SU-DHL-6 (cell line): ENCODE measurements at regions not wholly inside any gene's neighbourhood (a gene's known extent, or its start where the extent isn't known, plus 50 kb on each side); places are given as distances from the start of the nearest gene placed in this dataset.
"Not testable (repeated sequence)": the region's sequence is repeated elsewhere in the genome, so short reads cannot be mapped to it uniquely, and the experiment has no call there.

Experiments used
- H2AFZ ChIP-seq: fragments of 200-600 bp; sonication (generic); 2 replicates; pipeline ENCODE4 v1.6.1; 2014; ENCODE audit warnings: low read depth, mild to moderate bottlenecking, moderate library complexity, mixed read lengths, antibody characterized with exemption, low read length; ENCODE audit not compliant: severe bottlenecking
- H3F3A ChIP-seq: fragments of 200-600 bp; shearing (Covaris generic); 2 replicates; pipeline ENCODE4 v1.6.0; 2016; ENCODE audit warnings: antibody characterized with exemption, mild to moderate bottlenecking; ENCODE audit not compliant: insufficient read depth
- H3K27ac ChIP-seq: fragments of 200-600 bp; sonication (generic); 2 replicates; pipeline ENCODE4 v1.5.1; 2016; ENCODE audit warnings: low read depth, mild to moderate bottlenecking, low read length, moderate library complexity, mixed read lengths
- H3K27me3 ChIP-seq: fragments of 200-600 bp; sonication (generic), shearing (Covaris generic); 2 replicates; pipeline ENCODE4 v1.6.0; 2014; ENCODE audit warnings: mild to moderate bottlenecking, low read length
- H3K36me3 ChIP-seq: fragments of 200-600 bp; sonication (generic); 2 replicates; pipeline ENCODE4 v1.6.1; 2014; ENCODE audit warnings: mild to moderate bottlenecking, low read length, mixed read lengths
- H3K4me2 ChIP-seq: fragments of 300-600, 200-600 bp; shearing (Covaris generic), sonication (generic); 2 replicates; pipeline ENCODE4 v1.6.0; 2014; ENCODE audit warnings: low read length, low read depth, mild to moderate bottlenecking; ENCODE audit not compliant: poor library complexity, severe bottlenecking
- H3K4me3 ChIP-seq: fragments of 200-600 bp; sonication (generic); 2 replicates; pipeline ENCODE4 v1.5.1; 2014; ENCODE audit warnings: antibody characterized with exemption, low read length, mild to moderate bottlenecking, mixed read lengths; ENCODE audit not compliant: insufficient read depth, poor library complexity, severe bottlenecking
- H3K79me2 ChIP-seq: fragments of 200-600 bp; sonication (generic); 2 replicates; pipeline ENCODE4 v1.6.1; 2014; ENCODE audit warnings: mild to moderate bottlenecking, low read length, moderate library complexity; ENCODE audit not compliant: insufficient read depth
- H3K9ac ChIP-seq: fragments of 200-600 bp; sonication (generic); 2 replicates; pipeline ENCODE4 v1.7.0; 2014; ENCODE audit warnings: mild to moderate bottlenecking, low read length
- H3K9me2 ChIP-seq: fragments of 200-600 bp; sonication (generic); replicated peaks from 2 replicates; pipeline ENCODE4 v1.6.1; 2014; ENCODE audit warnings: low read length; ENCODE audit not compliant: insufficient read depth
- H3K9me3 ChIP-seq: fragments of 200-600 bp; sonication (generic); 2 replicates; pipeline ENCODE4 v1.6.1; 2014; ENCODE audit warnings: low read length, mixed read lengths; ENCODE audit not compliant: insufficient read depth
- H4K20me1 ChIP-seq: fragments of 200-600 bp; sonication (generic); 2 replicates; pipeline ENCODE4 v1.6.1; 2014; ENCODE audit warnings: low read depth, mild to moderate bottlenecking, antibody characterized with exemption, low read length, moderate library complexity, mixed read lengths
- EZH2phosphoT487 ChIP-seq: fragments of 200-600 bp; sonication (generic), shearing (Covaris generic); conservative IDR thresholded peaks from 2 replicates; pipeline ENCODE4 v1.6.1; 2018; ENCODE audit warnings: mild to moderate bottlenecking, antibody characterized with exemption, low read length, moderate library complexity, mixed read lengths
- TF ChIP-seq, protein P1 (sequence below): fragments of 200-600 bp; sonication (generic); IDR thresholded peaks from one replicate; pipeline ENCODE4 v1.5.1; 2017; ENCODE audit warnings: antibody characterized with exemption, mild to moderate bottlenecking, low read length, moderate library complexity; ENCODE audit not compliant: insufficient read depth, poor library complexity, severe bottlenecking

DNA sequence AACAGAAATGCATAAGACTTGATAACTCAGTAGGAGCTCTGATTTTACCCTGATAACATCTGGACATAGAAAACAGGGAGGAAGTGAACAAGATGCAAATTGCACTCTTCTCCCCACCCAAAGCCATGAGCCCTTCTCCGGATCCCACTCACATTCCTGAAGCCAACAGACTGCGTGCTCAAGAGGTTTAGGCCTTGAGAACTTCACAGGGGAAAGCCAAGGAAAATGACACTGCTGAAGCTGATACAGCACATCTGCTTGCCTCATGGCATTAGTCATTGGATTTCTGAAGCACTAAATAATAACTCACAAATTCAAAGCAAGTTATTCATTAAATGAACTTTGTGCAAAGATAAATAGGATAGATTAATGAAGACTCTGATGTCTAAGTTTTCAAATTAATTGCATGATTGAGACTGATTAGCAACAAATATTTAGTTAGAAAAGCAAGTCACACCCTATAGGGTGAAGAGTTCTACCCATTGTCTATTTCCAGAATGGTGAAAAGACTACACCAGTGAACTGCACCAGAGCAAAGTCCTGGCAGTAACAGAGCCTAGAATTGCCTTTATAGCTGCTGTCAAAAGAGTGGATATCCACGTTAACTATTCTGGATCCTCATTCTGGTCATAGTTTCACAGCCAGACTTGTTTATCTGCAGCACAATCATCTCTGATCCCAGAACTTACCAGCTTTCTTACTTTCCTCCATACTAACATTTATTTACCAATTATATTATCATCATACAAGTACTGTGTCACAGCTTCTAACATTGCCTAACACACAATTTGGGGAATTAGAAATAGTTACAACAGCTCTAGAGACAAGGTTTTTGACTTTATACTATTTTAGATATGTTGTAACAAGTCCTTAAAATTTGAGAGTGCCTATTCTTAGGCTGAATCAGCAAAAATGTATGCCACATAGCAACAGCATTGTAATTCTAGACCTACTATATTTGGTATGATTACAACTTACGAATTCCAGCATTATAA, 432.1 kb upstream of the RGMB start:
- Histone ChIP-seq H4K20me1 (no peaks in the 10 kb centered on the region), H2AFZ (no peak overlapping the region), H3K9ac (no peak overlapping the region), H3F3A (no peaks in the 10 kb centered on the region), H3K79me2 (no peaks in the 10 kb centered on the region), H3K27me3 (no peaks in the 10 kb centered on the region), H3K27ac (no peak overlapping the region), H3K4me3 (no peak overlapping the region), H3K9me2 (no peaks in the 10 kb centered on the region), H3K36me3 (no peaks in the 10 kb centered on the region), H3K4me2 (no peak overlapping the region), H3K9me3 (no peaks in the 10 kb centered on the region)
- TF ChIP-seq, protein P1, sequence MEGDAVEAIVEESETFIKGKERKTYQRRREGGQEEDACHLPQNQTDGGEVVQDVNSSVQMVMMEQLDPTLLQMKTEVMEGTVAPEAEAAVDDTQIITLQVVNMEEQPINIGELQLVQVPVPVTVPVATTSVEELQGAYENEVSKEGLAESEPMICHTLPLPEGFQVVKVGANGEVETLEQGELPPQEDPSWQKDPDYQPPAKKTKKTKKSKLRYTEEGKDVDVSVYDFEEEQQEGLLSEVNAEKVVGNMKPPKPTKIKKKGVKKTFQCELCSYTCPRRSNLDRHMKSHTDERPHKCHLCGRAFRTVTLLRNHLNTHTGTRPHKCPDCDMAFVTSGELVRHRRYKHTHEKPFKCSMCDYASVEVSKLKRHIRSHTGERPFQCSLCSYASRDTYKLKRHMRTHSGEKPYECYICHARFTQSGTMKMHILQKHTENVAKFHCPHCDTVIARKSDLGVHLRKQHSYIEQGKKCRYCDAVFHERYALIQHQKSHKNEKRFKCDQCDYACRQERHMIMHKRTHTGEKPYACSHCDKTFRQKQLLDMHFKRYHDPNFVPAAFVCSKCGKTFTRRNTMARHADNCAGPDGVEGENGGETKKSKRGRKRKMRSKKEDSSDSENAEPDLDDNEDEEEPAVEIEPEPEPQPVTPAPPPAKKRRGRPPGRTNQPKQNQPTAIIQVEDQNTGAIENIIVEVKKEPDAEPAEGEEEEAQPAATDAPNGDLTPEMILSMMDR: no peak
- TF ChIP-seq EZH2phosphoT487: no peak

DNA sequence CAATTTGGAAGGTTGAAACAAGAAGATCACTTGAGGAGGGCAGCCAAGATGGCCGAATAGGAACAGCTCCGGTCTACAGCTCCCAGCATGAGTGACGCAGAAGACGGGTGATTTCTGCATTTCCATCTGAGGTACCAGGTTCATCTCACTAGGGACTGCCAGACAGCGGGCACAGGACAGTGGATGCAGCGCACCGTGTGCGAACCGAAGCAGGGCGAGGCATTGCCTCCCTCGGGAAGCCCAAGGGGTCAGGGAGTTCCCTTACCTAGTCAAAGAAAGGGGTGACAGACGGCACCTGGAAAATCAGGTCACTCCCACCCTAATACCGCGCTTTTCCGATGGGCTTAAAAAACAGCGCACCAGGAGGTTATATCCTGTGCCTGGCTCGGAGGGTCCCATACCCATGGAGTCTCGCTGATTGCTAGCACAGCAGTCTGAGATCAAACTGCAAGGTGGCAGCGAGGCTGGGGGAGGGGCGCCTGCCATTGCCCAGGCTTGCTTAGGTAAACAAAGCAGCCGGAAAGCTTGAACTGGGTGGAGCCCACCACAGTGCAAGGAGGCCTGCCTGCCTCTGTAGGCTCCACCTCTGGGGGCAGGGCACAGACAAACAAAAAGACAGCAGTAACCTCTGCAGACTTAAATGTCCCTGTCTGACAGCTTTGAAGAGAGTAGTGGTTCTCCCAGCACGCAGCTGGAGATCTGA, 430.4 kb upstream of the RGMB start:
- not testable (repeated sequence) for H3K79me2 ChIP-seq, H3K27me3 ChIP-seq, H3F3A ChIP-seq, H3K9ac ChIP-seq, H4K20me1 ChIP-seq, H3K4me2 ChIP-seq, H3K9me2 ChIP-seq, H2AFZ ChIP-seq, H3K4me3 ChIP-seq, H3K36me3 ChIP-seq, H3K27ac ChIP-seq, H3K9me3 ChIP-seq

DNA sequence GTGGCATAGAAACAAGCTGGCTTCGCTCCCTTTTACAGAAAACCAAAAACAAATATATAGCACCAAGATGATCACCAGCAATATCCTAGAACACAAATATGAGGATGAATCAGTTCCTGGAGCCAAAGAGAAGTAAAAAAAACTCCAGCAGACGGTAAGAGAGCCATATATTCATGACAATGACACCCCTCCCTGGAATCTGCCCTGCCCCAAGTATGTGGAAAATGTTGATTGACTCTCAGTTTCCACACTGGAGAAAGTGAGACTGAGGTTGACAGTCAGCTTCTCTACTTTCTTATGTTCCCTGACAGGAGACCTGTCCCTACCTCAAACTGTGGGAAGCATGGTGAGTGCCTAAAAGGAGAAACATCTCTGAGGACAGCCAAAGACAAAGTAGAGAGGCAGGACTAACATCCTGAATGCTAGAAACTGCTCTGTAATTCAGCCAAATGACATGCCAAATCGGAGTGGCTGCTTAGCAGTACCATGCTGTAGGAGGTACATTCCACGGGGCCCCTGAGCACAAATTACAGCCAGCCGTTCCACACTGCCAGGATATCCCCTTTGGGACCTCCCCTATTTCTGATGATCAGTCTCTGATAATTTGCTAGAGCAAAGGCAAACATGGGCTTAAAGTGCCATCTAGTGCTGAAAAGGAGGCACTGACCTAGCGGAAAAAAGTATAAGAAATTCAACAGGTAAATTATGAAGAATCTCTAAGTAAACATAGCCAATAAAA, 424.0 kb upstream of the RGMB start:
- H3K4me3 ChIP-seq: no peak overlapping the region
- H2AFZ ChIP-seq: no peak overlapping the region
- H3K27ac ChIP-seq: no peak overlapping the region
- no peaks in the 10 kb centered on the region for H4K20me1 ChIP-seq
- no peaks in the 10 kb centered on the region for H3K79me2 ChIP-seq
- H3K4me2 ChIP-seq: no peak overlapping the region
- no peak overlapping the region for H3K9ac ChIP-seq
- no peaks in the 10 kb centered on the region for H3F3A ChIP-seq
- H3K27me3 ChIP-seq: no peaks in the 10 kb centered on the region
- no peaks in the 10 kb centered on the region for H3K9me3 ChIP-seq
- no peak for TF ChIP-seq EZH2phosphoT487
- TF ChIP-seq, protein P1: peak; percentile 52
- no peaks in the 10 kb centered on the region for H3K9me2 ChIP-seq
- no peaks in the 10 kb centered on the region for H3K36me3 ChIP-seq
